Fibroblast of lung (primary cell): ENCODE measurements at regions not wholly inside any gene's neighbourhood (a gene's known extent, or its start where the extent isn't known, plus 50 kb on each side); places are given as distances from the start of the nearest gene placed in this dataset.

Experiments used
- CTCF ChIP-seq, 2 donors: IDR thresholded peaks in 1 of 2; conservative IDR thresholded peaks in 1 of 2; 1 replicate in 1 of 2; 2 replicates in 1 of 2; pipeline ENCODE4 v1.5.1; 2011 to 2012; ENCODE audit warnings: low read length in 2 of 2, control low read depth in 1 of 2, inconsistent platforms in 1 of 2, low read depth in 1 of 2, mild to moderate bottlenecking in 1 of 2
- EZH2 ChIP-seq: IDR thresholded peaks from 2 replicates; pipeline ENCODE4 v1.5.1; 2012; ENCODE audit warnings: low read length, control low read depth, mild to moderate bottlenecking; ENCODE audit errors: missing control alignments

GRCh38 chr12:67400742-67401141 is 131.6 kb downstream of the CAND1 start:
- TF ChIP-seq CTCF (conservative IDR thresholded peaks at IDR 0.05 in 1 of 2, IDR thresholded peaks at IDR 0.05 in 1 of 2; ENCODE audit: low read depth in 1 of 2, low read length in 2 of 2) (no peak), EZH2 (no peak)
